ENCODE measurements at regions not wholly inside any gene's neighbourhood (a gene's known extent, or its start where the extent isn't known, plus 50 kb on each side); places are given as distances from the start of the nearest gene placed in this dataset.

- TF ChIP-seq CTCF (IDR thresholded peaks at IDR 0.05; ENCODE audit: control extremely low read depth in 1 of 3, insufficient read depth in 1 of 3, low read depth in 1 of 3, low read length in 3 of 3) (no peak), POLR2AphosphoS5 (IDR thresholded peaks at IDR 0.05; ENCODE audit: low read depth, low read length) (no peak), RXRA (IDR thresholded peaks at IDR 0.05; ENCODE audit: insufficient read depth, low read depth, low read length) (no peak), NRF1 (IDR thresholded peaks at IDR 0.05; ENCODE audit: low read depth, low read length) (no peak), RFX5 (IDR thresholded peaks at IDR 0.05; ENCODE audit: borderline replicate concordance, low read depth, low read length) (no peak), EP300 (IDR thresholded peaks at IDR 0.05; ENCODE audit: borderline replicate concordance in 1 of 2, low read depth in 2 of 2, low read length in 2 of 2) (no peak), POLR2A (IDR thresholded peaks at IDR 0.05; ENCODE audit: control extremely low read depth in 1 of 2, low read depth in 2 of 2, low read length in 2 of 2) (no peak), JUN (IDR thresholded peaks at IDR 0.05; ENCODE audit: low read depth, low read length) (no peak), CEBPB (IDR thresholded peaks at IDR 0.05; ENCODE audit: low read depth, low read length) (no peak), KDM1A (IDR thresholded peaks at IDR 0.05; ENCODE audit: borderline replicate concordance, low read length) (no peak), KDM4A (IDR thresholded peaks at IDR 0.05; ENCODE audit: low read depth, low read length, severe bottlenecking) (no peak)
Observed at GRCh38 chr4:73343432-73343831, 60.7 kb upstream of the ALB start.
